Fibroblast of lung (primary cell): ENCODE measurements at regions not wholly inside any gene's neighbourhood (a gene's known extent, or its start where the extent isn't known, plus 50 kb on each side); places are given as distances from the start of the nearest gene placed in this dataset.

Experiments used
- DNase-seq, 2 donors: peaks; one replicate each; pipeline versions ENCODE4 v3.0.0 to v3.0.0-alpha.2; 2010; ENCODE audit warnings: low read depth in 2 of 2
- H2AFZ ChIP-seq: 2 replicates; pipeline ENCODE4 v1.5.1; 2012; ENCODE audit warnings: low read length, control low read depth, inconsistent platforms
- H3K27ac ChIP-seq: 2 replicates; pipeline ENCODE4 v1.5.1; 2011; ENCODE audit warnings: low read length, control low read depth; ENCODE audit not compliant: insufficient read depth
- H3K27me3 ChIP-seq: 2 replicates; pipeline ENCODE4 v1.5.1; 2011; ENCODE audit warnings: mild to moderate bottlenecking, low read length; ENCODE audit not compliant: control insufficient read depth, insufficient read depth
- H3K36me3 ChIP-seq: 2 replicates; pipeline ENCODE4 v1.5.1; 2011; ENCODE audit warnings: low read length; ENCODE audit not compliant: control insufficient read depth, insufficient read depth
- H3K4me1 ChIP-seq: 2 replicates; pipeline ENCODE4 v1.5.1; 2011; ENCODE audit warnings: low read length; ENCODE audit not compliant: control insufficient read depth, insufficient read depth; ENCODE audit errors: extremely low read depth
- H3K4me2 ChIP-seq: 2 replicates; pipeline ENCODE4 v1.5.1; 2011; ENCODE audit warnings: low read length, control low read depth; ENCODE audit not compliant: insufficient read depth; ENCODE audit errors: extremely low read depth
- H3K4me3 ChIP-seq, 4 experiments: fragments of 200-600 bp in 1 of 4; sonication (generic) in 1 of 4; replicated peaks in 1 of 4; 2 replicates each; pipeline ENCODE4 v1.5.1; 2011 to 2016; ENCODE audit warnings: low read length in 4 of 4, low read depth in 3 of 4, mild to moderate bottlenecking in 3 of 4, control low read depth in 2 of 4, inconsistent platforms in 1 of 4, mixed read lengths in 1 of 4; ENCODE audit not compliant: insufficient read depth in 1 of 4; ENCODE audit errors: control extremely low read depth in 1 of 4
- H3K79me2 ChIP-seq: 2 replicates; pipeline ENCODE4 v1.5.1; 2012; ENCODE audit warnings: mild to moderate bottlenecking, low read length, inconsistent platforms; ENCODE audit not compliant: control insufficient read depth, insufficient read depth
- H3K9ac ChIP-seq: 2 replicates; pipeline ENCODE4 v1.5.1; 2011; ENCODE audit warnings: mild to moderate bottlenecking, low read length, control low read depth; ENCODE audit not compliant: insufficient read depth
- H3K9me3 ChIP-seq: 2 replicates; pipeline ENCODE4 v1.5.1; 2012; ENCODE audit warnings: low read depth, low read length; ENCODE audit not compliant: control insufficient read depth, insufficient read depth
- H4K20me1 ChIP-seq: 2 replicates; pipeline ENCODE4 v1.5.1; 2011; ENCODE audit warnings: low read length; ENCODE audit not compliant: control insufficient read depth, insufficient read depth; ENCODE audit errors: extremely low read depth
- CTCF ChIP-seq, 2 donors: IDR thresholded peaks in 1 of 2; conservative IDR thresholded peaks in 1 of 2; 1 replicate in 1 of 2; 2 replicates in 1 of 2; pipeline ENCODE4 v1.5.1; 2011 to 2012; ENCODE audit warnings: low read length in 2 of 2, control low read depth in 1 of 2, inconsistent platforms in 1 of 2, low read depth in 1 of 2, mild to moderate bottlenecking in 1 of 2
- EZH2 ChIP-seq: IDR thresholded peaks from 2 replicates; pipeline ENCODE4 v1.5.1; 2012; ENCODE audit warnings: low read length, control low read depth, mild to moderate bottlenecking; ENCODE audit errors: missing control alignments

DNA sequence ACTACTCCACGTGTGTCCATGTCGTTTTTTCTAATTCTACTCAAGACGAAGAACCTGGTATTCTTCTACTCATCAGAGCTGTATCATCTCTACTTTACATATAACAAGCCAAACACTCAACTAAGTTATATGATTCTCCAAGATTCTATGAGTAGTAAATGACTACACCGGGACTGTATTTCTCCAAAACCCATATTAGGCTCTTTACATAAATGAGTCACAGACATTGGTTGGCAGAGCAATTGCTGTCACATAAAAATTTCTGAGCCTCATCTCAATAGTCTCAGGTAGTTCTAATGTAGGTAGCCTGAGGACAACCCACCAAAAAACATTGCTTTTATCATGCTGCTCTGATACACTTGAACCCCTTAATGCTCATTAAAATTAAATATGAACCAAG is 1092.3 kb upstream of the NXPH2 start:
- H3K79me2 ChIP-seq: no peaks in the 10 kb centered on the region
- H3K9me3 ChIP-seq: no peaks in the 10 kb centered on the region
- H3K4me2 ChIP-seq: no peak overlapping the region
- no peaks in the 10 kb centered on the region for H3K36me3 ChIP-seq
- no peak overlapping the region for H2AFZ ChIP-seq
- no peak for TF ChIP-seq EZH2
- no peak for TF ChIP-seq CTCF (conservative IDR thresholded peaks at IDR 0.05 in 1 of 2, IDR thresholded peaks at IDR 0.05 in 1 of 2; ENCODE audit: low read depth in 1 of 2, low read length in 2 of 2)
- H3K4me1 ChIP-seq: no peaks in the 10 kb centered on the region
- no peak for DNase-seq
- H3K9ac ChIP-seq: no peak overlapping the region
- H3K27me3 ChIP-seq: no peaks in the 10 kb centered on the region
- no peaks in the 10 kb centered on the region for H4K20me1 ChIP-seq
- no peak overlapping the region for H3K4me3 ChIP-seq
- H3K27ac ChIP-seq: no peak overlapping the region

DNA sequence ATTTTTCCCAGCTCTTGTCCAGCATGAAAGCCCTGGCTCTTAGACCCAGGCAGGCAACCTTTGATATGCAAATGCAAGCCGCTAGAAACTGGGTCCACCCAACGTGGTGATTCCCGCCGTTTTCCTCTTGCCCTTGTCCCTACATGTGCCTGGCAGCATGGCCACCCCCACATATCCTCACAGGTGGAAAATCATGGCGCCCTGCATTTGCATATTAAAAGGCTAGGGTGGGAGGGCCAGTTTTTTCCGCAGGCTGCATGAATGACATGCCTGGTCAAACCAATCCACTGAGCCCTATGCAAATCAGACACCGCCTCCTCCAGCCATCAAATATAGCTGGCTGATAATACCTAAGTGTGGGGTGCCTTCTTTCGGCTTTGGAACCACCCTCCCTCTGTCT is 1091.8 kb upstream of the NXPH2 start:
- Histone ChIP-seq H3K4me3 (no peak overlapping the region), H3K36me3 (no peaks in the 10 kb centered on the region), H3K27me3 (no peaks in the 10 kb centered on the region), H3K4me2 (no peak overlapping the region), H3K4me1 (no peaks in the 10 kb centered on the region), H2AFZ (no peak overlapping the region), H3K9me3 (no peaks in the 10 kb centered on the region), H3K79me2 (no peaks in the 10 kb centered on the region), H4K20me1 (no peaks in the 10 kb centered on the region), H3K27ac (no peak overlapping the region), H3K9ac (no peak overlapping the region)
- DNase-seq: no peak
- TF ChIP-seq EZH2 (no peak), CTCF (conservative IDR thresholded peaks at IDR 0.05 in 1 of 2, IDR thresholded peaks at IDR 0.05 in 1 of 2; ENCODE audit: low read depth in 1 of 2, low read length in 2 of 2) (no peak)

DNA sequence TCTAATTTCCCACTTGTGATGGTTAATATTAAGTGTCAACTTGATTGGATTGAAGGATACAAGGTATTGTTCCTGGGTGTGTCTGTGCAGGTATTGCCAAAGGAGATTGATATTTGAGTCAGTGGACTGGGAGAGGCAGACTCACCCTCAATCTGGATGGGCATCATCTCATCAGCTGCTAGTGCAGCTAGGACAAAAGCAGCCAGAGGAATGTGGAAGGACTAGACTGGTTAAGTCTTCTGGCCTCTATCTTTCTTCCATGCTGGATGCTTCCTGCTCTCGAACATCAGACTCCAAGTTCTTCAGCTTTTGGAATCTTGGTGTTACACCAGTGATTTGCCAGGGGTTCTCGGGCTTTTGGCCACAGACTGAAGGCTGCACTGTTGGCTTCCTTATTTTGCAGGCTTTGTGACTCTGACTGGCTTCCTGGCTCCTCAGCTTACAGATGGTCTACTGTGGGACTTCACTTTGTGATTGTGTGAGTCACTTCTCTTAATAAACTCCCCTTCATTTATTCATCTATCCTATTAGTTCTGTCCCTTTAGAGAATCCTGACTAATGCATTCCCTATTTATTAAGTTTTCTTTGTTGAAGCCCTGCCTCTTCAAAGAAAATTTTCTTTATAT is 1087.5 kb upstream of the NXPH2 start:
- H3K27me3 ChIP-seq: no peaks in the 10 kb centered on the region
- no peaks in the 10 kb centered on the region for H4K20me1 ChIP-seq
- H3K36me3 ChIP-seq: no peaks in the 10 kb centered on the region
- H3K9me3 ChIP-seq: no peaks in the 10 kb centered on the region
- H3K9ac ChIP-seq: no peak overlapping the region
- H3K4me1 ChIP-seq: no peaks in the 10 kb centered on the region
- H3K4me3 ChIP-seq: no peak overlapping the region
- TF ChIP-seq EZH2 (no peak), CTCF (conservative IDR thresholded peaks at IDR 0.05 in 1 of 2, IDR thresholded peaks at IDR 0.05 in 1 of 2; ENCODE audit: low read depth in 1 of 2, low read length in 2 of 2) (no peak)
- no peak overlapping the region for H3K4me2 ChIP-seq
- no peak overlapping the region for H3K27ac ChIP-seq
- no peaks in the 10 kb centered on the region for H3K79me2 ChIP-seq
- DNase-seq: no peak
- H2AFZ ChIP-seq: no peak overlapping the region
